AG04450 (cell line): ENCODE measurements at regions not wholly inside any gene's neighbourhood (a gene's known extent, or its start where the extent isn't known, plus 50 kb on each side); places are given as distances from the start of the nearest gene placed in this dataset.

Source experiments
- CTCF ChIA-PET: fragments of 300-600, 350-600 bp; formaldehyde crosslinking; extraction: SDS; loops from one replicate; lab custom pipeline; 2022; ENCODE audit warnings: antibody characterized with exemption, inconsistent platforms; lab: Charles Lee
- POLR2A ChIA-PET: fragments of 350-600 bp; formaldehyde crosslinking; extraction: SDS; loops from one replicate; lab custom pipeline; 2021; ENCODE audit warnings: antibody characterized with exemption, inconsistent platforms; lab: Yijun Ruan, JAX
- DNase-seq: peaks from one replicate; pipeline ENCODE4 v3.0.0-alpha.2; 2011; ENCODE audit warnings: low read depth, low spot score
- H3K27ac ChIP-seq: one replicate; pipeline ENCODE4 v1.5.1; 2012; ENCODE audit warnings: low read depth, low read length, control low read depth
- H3K27me3 ChIP-seq: one replicate; pipeline ENCODE4 v1.6.0; 2012; ENCODE audit warnings: low read length; ENCODE audit not compliant: control insufficient read depth, insufficient read depth
- H3K4me3 ChIP-seq: 2 replicates; pipeline ENCODE4 v1.5.1; 2011; ENCODE audit warnings: mild to moderate bottlenecking, low read depth, low read length, control low read depth
- H3K9me3 ChIP-seq: 2 replicates; pipeline ENCODE4 v1.5.1; 2012; ENCODE audit warnings: low read length; ENCODE audit not compliant: control insufficient read depth, insufficient read depth
- CTCF ChIP-seq: IDR thresholded peaks from 2 replicates; pipeline ENCODE4 v1.5.1; 2011; ENCODE audit warnings: low read depth, low read length, control low read depth, inconsistent platforms

- ChIA-PET CTCF (no interaction called here), POLR2A (interaction anchor here (1.0 kb wide), 1 partner anchor 25 kb away, joined by 3 read pairs; no protein-coding TSS in a partner anchor)
- Histone ChIP-seq H3K27ac (peak overlapping the region; percentile 21), H3K9me3 (peaks cover 2% of the 10 kb centered on the region; the same call in 1 of the 2 replicates), H3K27me3 (no peaks in the 10 kb centered on the region), H3K4me3 (no peak overlapping the region)
- no peak for TF ChIP-seq CTCF
- DNase-seq: no peak
Observed at GRCh38 chr14:100392356-100392755, 69.2 kb downstream of the SLC25A47 start.

- H3K27me3 ChIP-seq: no peaks in the 10 kb centered on the region
- no peak overlapping the region for H3K27ac ChIP-seq
- ChIA-PET CTCF (interaction anchor here (0.7 to 4.0 kb wide), 2 partner anchors 9 to 253 kb away, joined by 3 to 36 read pairs; no protein-coding TSS in a partner anchor), POLR2A (no interaction called here)
- H3K4me3 ChIP-seq: no peak overlapping the region
- H3K9me3 ChIP-seq: peaks cover 2% of the 10 kb centered on the region; the same call in 1 of the 2 replicates
- no peak for DNase-seq
- no peak for TF ChIP-seq CTCF
Observed at GRCh38 chr14:100393362-100393761, 70.2 kb downstream of the SLC25A47 start.

- TF ChIP-seq CTCF: no peak
- Histone ChIP-seq H3K27me3 (no peaks in the 10 kb centered on the region), H3K27ac (no peak overlapping the region), H3K4me3 (no peak overlapping the region), H3K9me3 (peaks cover 2% of the 10 kb centered on the region; the same call in 1 of the 2 replicates)
- ChIA-PET POLR2A (no interaction called here), CTCF (interaction anchor here (4.0 kb wide), 1 partner anchor 10 kb away, joined by 36 read pairs; no protein-coding TSS in a partner anchor)
- no peak for DNase-seq
Observed at GRCh38 chr14:100393906-100394732, 71.0 kb downstream of the SLC25A47 start.

- Histone ChIP-seq H3K4me3 (no peak overlapping the region), H3K27ac (no peak overlapping the region), H3K27me3 (no peaks in the 10 kb centered on the region), H3K9me3 (peaks cover 2% of the 10 kb centered on the region; the same call in 1 of the 2 replicates)
- CTCF ChIA-PET: interaction anchor here (0.6 to 4.0 kb wide), 4 partner anchors 11 to 1274 kb away, joined by 3 to 36 read pairs (median 3); no protein-coding TSS in a partner anchor
- POLR2A ChIA-PET: no interaction called here
- DNase-seq: no peak
- TF ChIP-seq CTCF: no peak
Observed at GRCh38 chr14:100394886-100395672, 71.9 kb downstream of the SLC25A47 start.
